GM21526 (cell line): ENCODE measurements at regions not wholly inside any gene's neighbourhood (a gene's known extent, or its start where the extent isn't known, plus 50 kb on each side); places are given as distances from the start of the nearest gene placed in this dataset.
"Not testable (repeated sequence)": the region's sequence is repeated elsewhere in the genome, so short reads cannot be mapped to it uniquely, and the experiment has no call there.

ENCODE experiments used
- ATAC-seq: cut with Tn5 transposase; IDR thresholded peaks from one replicate; pipeline ENCODE4 v1.9.1; 2021; ENCODE audit warnings: moderate library complexity; ENCODE audit not compliant: unreplicated experiment, low FRiP score

- ATAC-seq: no peak
Measured at GRCh38 chr13:60721063-60721462, 324.0 kb downstream of the TDRD3 start.

GRCh38 chr13:60720590-60720989 is 323.6 kb downstream of the TDRD3 start:
- ATAC-seq: no peak

- no peak for ATAC-seq
Measured at GRCh38 chr13:60716313-60716712, 319.3 kb downstream of the TDRD3 start.

- ATAC-seq: no peak
Measured at GRCh38 chr13:60707878-60708277, 310.9 kb downstream of the TDRD3 start.

- no peak for ATAC-seq
Measured at GRCh38 chr13:60701895-60702294, 304.9 kb downstream of the TDRD3 start.

GRCh38 chr13:60700994-60701393 is 304.0 kb downstream of the TDRD3 start:
- no peak for ATAC-seq

GRCh38 chr13:60699636-60700035 is 302.6 kb downstream of the TDRD3 start:
- no peak for ATAC-seq

- no peak for ATAC-seq
Measured at GRCh38 chr13:60696602-60697001, 299.6 kb downstream of the TDRD3 start.

GRCh38 chr13:60691268-60691667 is 294.2 kb downstream of the TDRD3 start:
- ATAC-seq: no peak

GRCh38 chr13:60690604-60691003 is 293.6 kb downstream of the TDRD3 start:
- no peak for ATAC-seq

GRCh38 chr13:60689571-60689970 is 292.6 kb downstream of the TDRD3 start:
- no peak for ATAC-seq

- no peak for ATAC-seq
Measured at GRCh38 chr13:60689076-60689475, 292.1 kb downstream of the TDRD3 start.

- no peak for ATAC-seq
Measured at GRCh38 chr13:60679928-60680694, 283.1 kb downstream of the TDRD3 start.

GRCh38 chr13:60679131-60679530 is 282.1 kb downstream of the TDRD3 start:
- ATAC-seq: no peak

- no peak for ATAC-seq
Measured at GRCh38 chr13:60671386-60671785, 274.4 kb downstream of the TDRD3 start.

- no peak for ATAC-seq
Measured at GRCh38 chr13:60663788-60664187, 266.8 kb downstream of the TDRD3 start.

- no peak for ATAC-seq
Measured at GRCh38 chr13:60662595-60662994, 265.6 kb downstream of the TDRD3 start.

GRCh38 chr13:60661521-60661920 is 264.5 kb downstream of the TDRD3 start:
- no peak for ATAC-seq

- not testable (repeated sequence) for ATAC-seq
Measured at GRCh38 chr13:60657586-60657985, 260.6 kb downstream of the TDRD3 start.

GRCh38 chr13:60655256-60655655 is 258.2 kb downstream of the TDRD3 start:
- no peak for ATAC-seq

GRCh38 chr13:60654415-60654814 is 257.4 kb downstream of the TDRD3 start:
- ATAC-seq: no peak

GRCh38 chr13:60647547-60647946 is 250.5 kb downstream of the TDRD3 start:
- ATAC-seq: no peak

GRCh38 chr13:60646620-60647019 is 249.6 kb downstream of the TDRD3 start:
- ATAC-seq: no peak
